Upper lobe of left lung (tissue), 6 donors: ENCODE measurements at regions not wholly inside any gene's neighbourhood (a gene's known extent, or its start where the extent isn't known, plus 50 kb on each side); places are given as distances from the start of the nearest gene placed in this dataset.

Experiments
- ATAC-seq, 2 donors: fragments of 200-7000 bp; cut with Tn5 transposase; one replicate each; pipeline ENCODE4 v1.9.1; 2022; ENCODE audit warnings: mild to moderate bottlenecking in 2 of 2, moderate library complexity in 2 of 2; ENCODE audit not compliant: low FRiP score in 2 of 2
- DNase-seq, 2 donors: peaks; one replicate each; pipeline ENCODE4 v3.0.0-alpha.2; 2019 to 2020
- H3K27ac ChIP-seq, 4 donors: fragments of 200-600 bp; sonication (generic); one replicate each; pipeline ENCODE4 v1.5.1; 2016 to 2019
- H3K27me3 ChIP-seq, 4 donors: fragments of 200-600 bp; sonication (generic); one replicate each; pipeline ENCODE4 v1.5.1; 2017 to 2019
- H3K36me3 ChIP-seq, 4 donors: fragments of 200-600 bp; sonication (generic); one replicate each; pipeline ENCODE4 v1.5.1; 2016 to 2019
- H3K4me1 ChIP-seq, 4 donors: fragments of 200-600 bp; sonication (generic); one replicate each; pipeline ENCODE4 v1.5.1; 2018 to 2019
- H3K4me3 ChIP-seq, 4 donors: fragments of 200-600 bp; sonication (generic); one replicate each; pipeline ENCODE4 v1.5.1; 2017 to 2019; ENCODE audit warnings: mild to moderate bottlenecking in 2 of 4, moderate library complexity in 1 of 4
- H3K9me3 ChIP-seq, 4 donors: fragments of 200-600 bp; sonication (generic); one replicate each; pipeline ENCODE4 v1.5.1; 2018 to 2019
- CTCF ChIP-seq, 6 experiments: fragments of 450-650 bp in 4 of 6; fragments of 200-600 bp in 2 of 6; sonication (generic) in 2 of 6; IDR thresholded peaks; one replicate each; pipeline ENCODE4 v1.5.1; 2016 to 2019; ENCODE audit warnings: antibody characterized with exemption in 6 of 6
- EP300 ChIP-seq, 4 donors: sonication (generic); formaldehyde crosslinking; IDR thresholded peaks; one replicate each; pipeline ENCODE4 v1.5.1; 2017; ENCODE audit warnings: antibody characterized with exemption in 4 of 4, control low read depth in 2 of 4
- POLR2A ChIP-seq, 4 donors: fragments of 450-650 bp; IDR thresholded peaks; one replicate each; pipeline ENCODE4 v1.5.1; 2016 to 2017; ENCODE audit warnings: antibody characterized with exemption in 4 of 4, mild to moderate bottlenecking in 2 of 4
- POLR2AphosphoS5 ChIP-seq, 2 donors: sonication (generic); formaldehyde crosslinking; IDR thresholded peaks; one replicate each; pipeline ENCODE4 v1.5.1; 2017; ENCODE audit warnings: antibody characterized with exemption in 2 of 2
- WGBS, 2 donors: methylation state at CpG; one replicate each; pipeline ENCODE4 v1.1.5; 2017 to 2018; 5-methylcytosine and 5-hydroxymethylcytosine counted together
- donor health status: DM: no; HTN: no; CAD: no; lungs with moderate emphysema.
- donor health status: DM: no; HTN: yes; CAD: no; lungs with severe emphysema.

- H3K27me3 ChIP-seq = no peaks in the 10 kb centered on the region
- H3K27ac ChIP-seq = no peak overlapping the region
- no peaks in the 10 kb centered on the region for H3K36me3 ChIP-seq
- no peak for ATAC-seq
- DNase-seq = no peak
- H3K4me3 ChIP-seq = no peak overlapping the region
- H3K4me1 ChIP-seq = peaks cover 0 to 2% (median 0%) of the 10 kb centered on the region in 4 donors
- no peaks in the 10 kb centered on the region for H3K9me3 ChIP-seq
- no peak for TF ChIP-seq POLR2A (IDR thresholded peaks at IDR 0.05)
- no peak for TF ChIP-seq POLR2AphosphoS5 (IDR thresholded peaks at IDR 0.05)
- TF ChIP-seq EP300 (IDR thresholded peaks at IDR 0.05) = no peak
- no peak for TF ChIP-seq CTCF (IDR thresholded peaks at IDR 0.05)
Measured at GRCh38 chr12:38541849-38542248, 225.3 kb downstream of the ALG10B start.

GRCh38 chr12:38543151-38543550 lies 226.6 kb downstream of the ALG10B start:
- DNase-seq = peak in 1 of 2 donors; percentile 82
- WGBS, 2 donors = 36 to 64% methylated on average over 1 of the region's 1 CpG

GRCh38 chr12:38544330-38545066 lies 227.9 kb downstream of the ALG10B start:
- H3K27me3 ChIP-seq = no peaks in the 10 kb centered on the region
- no peak for TF ChIP-seq CTCF (IDR thresholded peaks at IDR 0.05)
- TF ChIP-seq POLR2AphosphoS5 (IDR thresholded peaks at IDR 0.05) = no peak
- no peak for TF ChIP-seq POLR2A (IDR thresholded peaks at IDR 0.05)
- TF ChIP-seq EP300 (IDR thresholded peaks at IDR 0.05) = no peak
- no peak for DNase-seq
- H3K36me3 ChIP-seq = no peaks in the 10 kb centered on the region
- H3K9me3 ChIP-seq = no peaks in the 10 kb centered on the region
- H3K27ac ChIP-seq = no peak overlapping the region
- peaks cover 0 to 2% (median 0%) of the 10 kb centered on the region in 4 donors for H3K4me1 ChIP-seq
- WGBS, 2 donors = 60 to 61% methylated on average over 5 of the region's 5 CpGs
- no peak overlapping the region for H3K4me3 ChIP-seq
- peak in 1 of 2 donors; percentile 31 for ATAC-seq

More at GRCh38 chr12:38543151-38543550, 226.6 kb downstream of the ALG10B start:
- Histone ChIP-seq H3K36me3 (no peaks in the 10 kb centered on the region), H3K4me1 (peaks cover 0 to 2% (median 0%) of the 10 kb centered on the region in 4 donors), H3K27me3 (no peaks in the 10 kb centered on the region), H3K4me3 (no peak overlapping the region), H3K27ac (no peak overlapping the region), H3K9me3 (no peaks in the 10 kb centered on the region)
- no peak for TF ChIP-seq POLR2A (IDR thresholded peaks at IDR 0.05)
- TF ChIP-seq EP300 (IDR thresholded peaks at IDR 0.05) = no peak
- no peak for TF ChIP-seq CTCF (IDR thresholded peaks at IDR 0.05)
- TF ChIP-seq POLR2AphosphoS5 (IDR thresholded peaks at IDR 0.05) = no peak
- ATAC-seq = peak in 1 of 2 donors; percentile 65

- Histone ChIP-seq H3K4me3 (no peak overlapping the region), H3K9me3 (no peaks in the 10 kb centered on the region), H3K4me1 (peaks cover 0 to 2% (median 0%) of the 10 kb centered on the region in 4 donors), H3K36me3 (no peaks in the 10 kb centered on the region), H3K27ac (no peak overlapping the region), H3K27me3 (no peaks in the 10 kb centered on the region)
- DNase-seq (no peak), ATAC-seq (no peak)
- WGBS, 2 donors = 92 to 100% methylated on average over 1 of the region's 1 CpG
- no peak for TF ChIP-seq POLR2A (IDR thresholded peaks at IDR 0.05)
- TF ChIP-seq POLR2AphosphoS5 (IDR thresholded peaks at IDR 0.05) = no peak
- no peak for TF ChIP-seq EP300 (IDR thresholded peaks at IDR 0.05)
- TF ChIP-seq CTCF (IDR thresholded peaks at IDR 0.05) = no peak
Measured at GRCh38 chr12:38547586-38547985, 231.0 kb downstream of the ALG10B start.
